ENCODE measurements at regions not wholly inside any gene's neighbourhood (a gene's known extent, or its start where the extent isn't known, plus 50 kb on each side); places are given as distances from the start of the nearest gene placed in this dataset.
A peak's percentile ranks its signal among the peaks of the same experiment; 100 is the strongest.
"Not testable (repeated sequence)": the region's sequence is repeated elsewhere in the genome, so short reads cannot be mapped to it uniquely, and the experiment has no call there.

DNA sequence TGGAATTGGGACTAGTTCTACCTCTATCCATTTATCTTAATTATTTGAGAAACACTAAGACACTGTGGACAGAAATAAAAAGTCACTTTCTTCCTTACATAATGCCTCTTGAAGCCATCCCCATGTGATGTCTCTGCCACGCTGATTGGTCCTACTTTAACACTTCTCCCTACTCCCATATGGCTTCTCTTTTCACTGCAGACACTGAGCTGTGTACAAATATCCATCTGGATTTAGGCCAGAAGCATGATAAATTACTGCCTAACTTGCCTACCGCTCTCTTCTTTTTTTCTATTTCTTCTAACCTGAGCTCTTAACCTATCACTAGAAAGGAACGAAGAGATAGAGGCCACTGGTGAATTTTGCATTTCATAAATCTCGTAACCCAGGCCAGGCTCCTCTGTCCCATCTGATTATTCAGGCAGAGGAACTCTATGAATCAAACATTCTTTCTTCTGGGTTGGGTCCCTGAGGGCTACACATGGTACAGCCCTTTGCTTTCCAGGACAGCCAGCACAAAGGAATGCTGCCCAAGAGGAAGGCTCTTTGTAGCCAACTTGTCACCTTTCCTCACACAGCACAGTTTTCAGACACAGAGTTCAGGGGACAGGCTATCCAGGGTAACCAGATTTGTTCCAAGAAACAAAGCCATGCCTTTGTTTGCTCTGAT is 878.5 kb upstream of the LRRC4C start:
- no peak for DNase-seq

DNA sequence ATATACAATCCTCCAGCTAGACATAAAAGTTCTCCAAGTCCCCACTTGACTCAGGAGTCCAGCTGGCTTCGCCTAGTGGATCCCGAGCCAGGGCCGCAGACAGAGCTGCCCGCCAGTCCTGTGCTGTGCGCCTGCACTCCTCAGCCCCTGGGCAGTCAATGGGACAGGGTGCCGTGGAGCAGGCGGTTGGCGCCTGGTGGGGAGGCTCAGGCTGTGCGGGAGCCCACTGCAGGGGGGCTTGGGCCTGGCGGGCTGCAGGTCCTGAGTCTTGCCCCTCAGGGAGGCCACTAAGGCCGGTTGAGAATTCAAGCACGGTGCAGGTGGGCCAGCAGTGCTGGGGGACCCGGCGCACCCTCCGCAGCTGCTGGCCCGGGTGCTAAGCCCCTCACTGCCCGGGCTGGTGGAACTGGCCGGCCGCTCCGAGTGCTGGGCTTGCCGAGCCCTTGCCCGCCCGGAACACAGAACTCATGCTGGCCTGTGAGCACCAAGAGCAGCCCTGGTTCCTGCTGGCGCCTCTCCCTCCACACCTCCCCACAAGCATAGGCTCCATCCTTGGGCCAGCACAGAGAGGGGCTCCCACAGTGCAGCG is 884.8 kb upstream of the LRRC4C start:
- DNase-seq, result no peak

DNA sequence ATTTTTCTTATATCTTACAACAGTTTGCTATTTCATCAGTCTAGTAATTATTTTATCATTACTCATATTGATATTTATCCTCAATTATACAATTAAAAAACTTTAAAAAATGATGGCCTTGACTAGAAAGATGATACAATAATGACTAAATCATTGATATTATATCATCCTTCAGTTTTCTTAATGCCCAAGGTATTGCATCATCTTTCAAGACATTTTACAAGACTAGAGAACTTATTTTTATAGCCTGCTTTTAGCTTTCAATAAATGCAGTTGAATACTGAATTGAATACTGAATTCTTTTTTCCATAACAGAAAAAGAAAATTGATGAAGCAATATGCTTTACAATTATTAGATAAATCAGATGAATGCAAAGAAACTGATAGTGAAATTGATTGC is 886.5 kb upstream of the LRRC4C start:
- no peak for DNase-seq

DNA sequence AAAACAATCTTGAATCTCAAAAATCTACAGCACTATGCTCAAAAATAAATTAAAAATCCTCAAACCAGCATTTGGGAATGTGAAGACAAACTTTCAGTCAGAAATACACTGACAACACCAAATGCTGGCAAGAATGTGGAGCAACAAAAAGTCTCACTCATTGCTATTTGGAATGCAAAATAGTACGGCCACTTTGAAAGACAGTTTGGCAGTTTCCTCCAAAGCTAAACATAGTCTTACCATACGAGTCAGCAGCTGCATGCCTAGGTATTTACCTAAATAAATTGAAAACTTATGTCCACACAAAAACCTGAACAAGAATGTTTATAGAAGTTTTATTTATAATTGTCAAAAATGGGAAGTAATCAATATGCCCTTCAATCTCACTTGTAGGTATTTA is 904.2 kb upstream of the LRRC4C start:
- DNase-seq, result no peak

DNA sequence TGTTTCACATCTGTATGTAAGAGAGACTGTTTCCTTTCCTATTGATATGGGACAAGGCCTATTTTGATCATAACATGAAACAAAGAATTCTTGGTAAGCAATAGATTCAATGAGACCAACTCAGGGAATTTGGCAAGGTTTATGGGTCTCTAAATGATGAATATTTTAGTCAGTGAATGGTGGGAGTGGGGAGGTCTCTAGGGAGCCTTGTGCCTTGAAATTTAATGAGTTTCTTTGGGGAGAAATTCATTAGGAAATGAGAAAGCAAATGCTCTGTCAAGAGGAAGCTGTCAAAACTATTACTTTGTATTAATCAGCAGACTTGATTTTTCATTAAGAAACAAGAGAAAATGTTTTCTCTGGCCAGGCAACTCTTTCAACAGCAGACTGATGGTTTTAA is 921.7 kb upstream of the API5 start:
- no peak for DNase-seq

DNA sequence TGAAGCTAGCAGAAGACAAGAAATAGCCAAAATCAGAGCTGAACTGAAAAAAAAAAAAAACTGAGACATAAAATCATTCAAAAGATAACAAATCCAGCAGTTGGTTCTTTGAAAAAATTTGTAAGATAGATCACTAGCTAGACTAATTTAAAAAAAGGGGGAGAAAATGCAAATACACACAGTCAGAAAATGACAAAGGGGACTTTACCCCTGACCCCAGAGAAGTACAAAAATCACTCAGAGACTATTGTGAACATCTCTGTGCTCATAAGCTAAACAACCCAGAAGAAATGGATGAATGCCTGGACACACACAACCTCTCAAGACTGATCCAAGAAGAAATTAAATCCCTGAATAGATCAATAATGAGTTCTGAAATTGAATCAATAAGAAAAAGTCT is 914.3 kb upstream of the API5 start:
- DNase-seq, result no peak

DNA sequence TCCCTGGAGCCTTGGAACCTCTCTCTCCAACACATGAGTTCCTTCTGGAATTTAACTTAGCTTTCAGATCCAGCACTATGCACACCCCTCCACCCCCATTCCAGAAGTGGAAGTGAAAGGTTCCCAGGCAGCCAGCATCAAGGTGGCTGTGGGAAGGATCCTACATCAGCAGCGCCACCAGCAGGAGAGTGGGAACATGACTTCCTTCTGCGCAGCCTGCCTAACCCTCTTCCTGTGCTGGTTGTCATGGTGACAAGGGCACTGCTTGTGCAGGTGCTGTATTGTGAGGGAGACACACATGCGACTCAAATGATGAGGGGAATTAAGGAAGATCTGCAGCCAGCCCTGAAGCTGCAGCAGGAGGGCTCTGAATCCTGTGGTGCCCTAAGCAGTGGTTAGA is 904.5 kb upstream of the API5 start:
- no peak for DNase-seq

DNA sequence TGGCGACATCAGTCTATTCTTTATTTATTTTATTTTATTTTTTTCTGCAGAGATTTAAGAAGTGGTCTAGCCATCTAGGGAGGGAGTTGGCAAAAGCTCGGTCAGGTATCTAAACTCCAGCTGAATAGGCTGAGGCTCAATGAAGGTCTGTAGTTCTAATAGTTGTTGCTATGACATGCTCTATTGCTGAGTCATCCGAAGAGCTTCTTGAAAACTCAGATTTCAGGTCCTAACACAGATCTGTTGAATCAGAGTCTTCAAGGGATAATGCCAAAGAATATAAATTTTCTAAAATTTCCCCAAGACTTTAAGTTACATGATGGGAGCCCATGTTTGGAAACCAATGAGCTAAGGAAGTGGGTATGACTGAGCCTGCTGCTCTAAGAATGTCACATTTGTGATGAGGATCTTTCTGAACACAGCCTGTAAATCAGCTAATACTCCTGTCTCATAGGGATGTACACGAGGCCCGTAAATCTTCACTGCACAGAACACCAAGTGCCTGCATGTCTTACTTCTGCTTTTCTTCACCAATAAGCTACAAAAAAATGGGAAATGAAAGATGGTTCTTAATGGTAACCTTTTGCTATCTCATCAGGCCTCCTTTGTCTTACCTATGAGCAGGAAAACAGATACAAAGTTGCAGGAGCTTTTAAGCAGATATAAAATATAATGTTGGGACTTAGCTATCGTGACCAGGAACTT is 901.4 kb upstream of the API5 start:
- no peak for DNase-seq

DNA sequence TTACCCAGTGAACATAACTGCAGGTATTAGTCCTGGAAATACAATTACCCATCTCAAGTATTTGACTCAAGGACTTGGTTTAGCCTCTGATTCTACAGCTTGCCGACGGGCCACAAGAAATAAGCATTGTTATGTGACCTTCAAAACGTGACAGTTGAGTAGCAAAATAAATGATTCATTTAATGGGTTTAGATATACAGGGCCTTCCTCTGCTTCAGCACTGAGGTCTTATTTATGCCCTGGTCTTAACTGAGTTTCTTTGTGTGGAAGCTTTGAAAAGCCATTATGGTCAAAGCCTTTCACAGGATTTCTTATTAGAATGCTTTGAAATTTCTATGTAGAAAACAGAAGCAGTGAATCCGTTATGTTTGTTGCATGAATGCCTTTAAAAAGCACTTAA is 899.2 kb upstream of the API5 start:
- DNase-seq, result no peak

DNA sequence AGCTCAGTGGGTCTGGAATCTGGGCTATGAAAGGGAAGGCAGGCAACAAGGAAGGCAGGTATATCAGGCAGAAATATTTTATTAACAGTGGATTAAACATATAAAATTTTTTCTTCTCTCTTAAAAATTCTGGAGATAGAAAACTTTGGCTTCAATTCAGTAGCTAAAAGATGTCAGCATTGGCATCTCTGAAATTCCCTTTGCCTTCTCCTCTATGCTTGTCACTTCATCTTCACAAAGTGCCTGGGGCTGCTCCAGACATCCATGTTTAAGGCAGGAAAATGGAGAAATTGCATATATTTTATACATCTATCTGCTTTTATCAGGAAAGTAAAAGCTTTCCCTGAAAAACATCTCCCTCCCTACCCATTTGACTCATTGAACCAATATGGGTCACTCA is 894.1 kb upstream of the API5 start:
- DNase-seq, result no peak

DNA sequence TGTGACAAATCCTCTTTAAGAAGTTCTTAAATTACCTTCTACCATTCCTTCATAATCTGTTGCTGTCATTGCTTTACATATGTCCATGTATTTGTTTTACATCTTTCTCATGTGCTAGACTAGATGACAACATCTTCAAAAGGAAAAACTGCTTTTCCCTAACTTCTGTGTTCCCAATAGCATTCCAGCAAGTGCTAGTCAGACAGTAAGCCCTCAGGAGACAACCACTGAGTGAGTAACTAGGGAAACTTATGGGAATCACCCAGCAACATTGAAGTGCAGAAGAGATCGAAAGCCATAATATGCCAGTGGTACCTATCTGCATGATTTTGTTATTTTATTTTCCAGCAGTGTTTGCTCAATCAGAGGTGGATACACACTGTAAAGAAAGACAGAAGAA is 889.7 kb upstream of the API5 start:
- no peak for DNase-seq

DNA sequence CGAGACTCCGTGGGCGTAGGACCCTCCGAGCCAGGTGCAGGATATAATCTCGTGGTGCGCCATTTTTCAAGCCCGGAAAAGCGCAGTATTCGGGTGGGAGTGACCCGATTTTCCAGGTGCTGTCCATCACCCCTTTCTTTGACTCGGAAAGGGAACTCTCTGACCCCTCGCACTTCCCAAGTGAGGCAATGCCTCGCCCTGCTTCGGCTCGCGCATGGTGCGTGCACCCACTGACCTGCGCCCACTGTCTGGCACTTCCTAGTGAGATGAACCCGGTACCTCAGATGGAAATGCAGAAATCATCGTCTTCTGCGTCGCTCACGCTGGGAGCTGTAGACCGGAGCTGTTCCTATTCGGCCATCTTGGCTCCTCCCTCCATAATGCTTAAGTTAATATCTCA is 876.9 kb upstream of the API5 start:
- DNase-seq, result not testable (repeated sequence)

DNA sequence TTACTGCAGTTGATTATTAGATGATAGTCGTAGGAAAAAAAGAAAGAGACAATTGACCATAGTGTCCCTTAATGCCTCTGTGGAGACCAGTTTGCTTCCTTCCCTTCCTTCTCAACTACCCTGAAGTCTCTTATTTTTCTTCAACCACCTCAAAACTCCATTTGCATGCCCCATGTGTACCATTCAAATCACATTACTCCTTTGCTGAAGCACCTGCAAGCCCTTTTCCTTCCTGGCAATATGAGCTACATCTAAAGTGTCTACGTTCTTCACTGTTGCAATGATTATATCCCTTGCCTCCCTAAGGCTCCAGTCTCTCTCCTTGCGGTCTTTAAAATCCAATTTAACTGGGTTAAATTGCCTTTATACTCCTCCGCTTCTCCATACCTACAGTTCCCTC is 867.4 kb upstream of the API5 start:
- no peak for DNase-seq

DNA sequence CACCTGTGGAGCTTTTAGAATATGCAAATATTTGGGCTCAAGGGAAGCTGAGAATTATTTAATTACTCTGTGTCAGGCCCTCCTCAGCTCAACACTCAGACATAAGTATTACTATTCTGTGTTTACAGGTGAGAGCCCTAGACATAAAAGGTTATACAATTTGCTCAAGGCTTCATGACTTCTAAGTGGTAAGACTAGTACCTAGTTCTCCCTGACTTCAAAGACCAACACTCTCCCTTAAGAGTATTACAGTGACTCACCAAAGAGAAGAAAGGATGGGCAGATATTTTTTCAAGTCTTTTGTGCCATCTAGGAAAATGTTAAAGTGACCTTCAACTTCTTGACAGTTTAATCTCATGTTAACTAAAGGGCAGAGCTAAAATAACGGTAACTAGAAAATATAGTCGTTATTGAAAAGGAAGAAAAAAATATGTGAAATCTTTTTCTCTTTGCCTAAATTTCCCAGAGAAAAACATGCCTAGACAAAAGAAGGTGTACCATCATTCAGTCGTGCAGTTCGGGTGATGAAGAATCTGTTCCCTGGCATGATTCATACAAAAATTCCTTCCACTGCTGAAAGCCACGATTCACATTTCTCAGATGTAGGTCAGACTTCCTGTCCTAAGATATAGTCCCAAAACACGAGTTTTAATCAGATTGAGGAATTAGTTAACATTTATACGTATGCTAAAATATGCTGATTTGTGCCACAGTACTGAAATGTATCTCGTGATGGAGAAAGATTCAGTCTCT is 849.1 kb upstream of the API5 start:
- DNase-seq, result no peak

DNA sequence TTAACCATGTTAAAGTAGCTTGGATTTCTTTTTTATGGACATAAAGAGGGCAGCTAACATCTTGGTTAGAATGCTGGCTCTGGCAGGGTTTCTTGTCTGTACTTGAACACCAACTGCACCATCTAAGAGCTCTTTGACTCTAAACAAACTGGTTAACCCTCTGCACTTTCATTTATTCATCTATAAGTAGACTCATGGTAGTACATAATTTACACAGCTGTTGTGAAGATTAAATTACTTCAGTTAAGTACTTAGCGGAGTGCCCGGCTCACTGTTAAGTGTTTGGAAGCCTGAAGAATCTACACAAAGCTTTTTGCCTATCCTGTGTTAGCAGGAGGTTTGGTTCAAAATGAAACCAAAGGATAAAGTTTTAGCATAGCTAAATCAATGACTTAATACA is 846.2 kb upstream of the API5 start:
- DNase-seq, result peak; percentile 70

DNA sequence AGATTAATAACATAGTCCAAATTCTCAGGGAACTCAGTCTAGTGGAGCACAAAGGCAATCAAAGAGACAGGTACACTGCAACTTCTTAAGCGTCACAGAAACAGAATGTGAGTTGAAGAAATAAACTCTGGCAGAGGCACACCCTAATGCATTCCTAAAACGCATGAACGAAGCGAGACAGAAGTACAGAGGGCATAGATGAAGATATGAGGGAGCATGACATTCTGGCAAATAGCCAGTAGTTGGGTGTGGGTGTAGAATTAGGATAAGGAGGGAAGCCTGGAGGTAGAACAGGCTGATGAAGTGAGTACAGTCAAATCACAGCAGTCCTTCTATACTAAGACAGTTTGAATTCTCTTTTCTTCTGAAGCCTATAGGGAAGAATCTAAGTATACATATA is 838.7 kb upstream of the API5 start:
- DNase-seq, result no peak

DNA sequence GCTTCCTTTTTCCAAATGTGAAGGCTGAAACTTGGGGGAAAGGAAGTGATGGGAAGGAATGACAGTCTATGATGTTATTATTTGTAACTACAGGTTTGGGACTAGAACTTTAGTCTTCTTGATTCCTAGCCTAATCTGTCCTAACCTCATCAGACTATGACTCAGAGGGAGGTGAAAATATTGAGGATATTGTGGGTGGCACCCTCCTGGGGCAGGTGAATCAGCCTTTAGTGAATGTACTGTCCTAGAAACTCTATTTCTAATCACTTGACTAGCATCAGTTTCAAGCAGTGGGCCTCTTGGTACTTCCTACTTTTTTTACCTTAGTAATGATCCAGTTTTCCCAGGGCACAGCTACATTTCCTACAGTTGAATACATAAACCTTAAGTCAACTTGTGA is 829.0 kb upstream of the API5 start:
- no peak for DNase-seq

DNA sequence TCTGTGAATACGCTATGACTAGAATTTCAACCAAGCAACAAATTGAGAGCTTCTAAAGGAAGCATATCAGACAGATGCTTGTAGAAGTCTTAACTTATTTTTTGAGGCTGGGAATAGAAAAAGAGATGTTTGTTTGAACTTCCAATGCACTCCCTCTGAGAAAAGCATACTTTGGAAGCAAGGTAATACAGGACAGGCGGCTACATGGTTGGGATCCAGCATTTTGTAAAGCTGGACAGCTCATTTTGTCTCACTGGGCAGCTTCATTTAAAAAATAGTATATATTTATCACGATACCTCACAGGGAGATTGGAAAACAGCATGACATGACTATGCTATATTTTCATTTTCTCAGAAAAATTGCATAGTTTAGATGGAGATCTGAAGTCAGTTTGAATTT is 821.3 kb upstream of the API5 start:
- DNase-seq, result no peak

DNA sequence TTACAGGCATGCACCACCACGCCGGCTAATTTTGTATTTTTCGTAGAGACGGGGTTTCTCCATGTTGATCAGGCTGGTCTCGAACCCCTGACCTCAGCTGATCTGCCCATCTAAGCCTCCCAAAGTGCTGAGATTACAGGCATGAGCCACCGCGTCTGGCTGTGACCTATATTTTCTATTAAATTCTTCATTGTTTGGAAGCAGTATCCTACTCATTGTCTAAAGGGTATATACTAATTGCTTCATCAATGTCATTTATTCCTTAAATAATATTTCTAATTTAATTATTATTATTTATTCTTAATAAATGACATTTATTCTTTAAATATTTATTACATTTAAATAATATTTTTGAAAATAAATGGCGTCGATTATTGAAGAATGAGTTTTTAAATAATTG is 817.3 kb upstream of the API5 start:
- no peak for DNase-seq

DNA sequence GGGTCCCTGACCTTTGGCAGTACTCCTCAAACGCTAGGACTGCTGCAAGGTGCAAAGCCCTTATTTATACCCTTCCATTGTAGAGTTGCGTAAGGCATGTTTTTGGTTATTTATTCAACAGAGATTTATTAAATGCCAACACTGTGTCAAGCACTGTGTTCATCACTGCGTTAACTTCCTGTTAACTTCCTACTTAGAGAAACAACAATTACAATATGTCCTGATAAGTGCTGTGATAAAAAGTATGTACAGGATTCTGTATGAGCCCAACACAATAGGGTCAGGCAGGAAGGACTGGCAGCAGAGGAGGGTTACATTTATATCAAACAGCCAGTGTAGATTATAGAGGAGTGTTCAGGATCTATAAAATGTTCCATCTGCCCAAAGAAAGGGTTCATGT is 812.8 kb upstream of the API5 start:
- DNase-seq, result no peak

DNA sequence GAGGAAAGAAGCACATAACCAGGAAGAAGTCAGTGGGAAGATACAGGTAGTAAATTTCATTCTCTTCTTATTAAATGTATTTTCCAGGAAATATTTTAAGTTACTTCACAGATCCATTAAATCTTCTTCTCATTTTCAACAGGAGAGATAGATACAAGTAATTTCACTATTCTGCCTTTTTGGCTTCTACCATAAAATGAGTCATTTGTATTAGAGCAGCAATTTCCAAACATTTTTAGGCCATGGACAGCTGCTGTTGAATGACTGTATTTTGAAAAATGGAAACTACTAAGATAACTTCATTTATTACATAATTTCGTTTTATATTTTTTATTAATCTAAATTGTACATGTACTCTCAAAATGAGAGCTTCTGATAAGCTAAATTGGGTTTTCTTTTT is 809.6 kb upstream of the API5 start:
- no peak for DNase-seq

DNA sequence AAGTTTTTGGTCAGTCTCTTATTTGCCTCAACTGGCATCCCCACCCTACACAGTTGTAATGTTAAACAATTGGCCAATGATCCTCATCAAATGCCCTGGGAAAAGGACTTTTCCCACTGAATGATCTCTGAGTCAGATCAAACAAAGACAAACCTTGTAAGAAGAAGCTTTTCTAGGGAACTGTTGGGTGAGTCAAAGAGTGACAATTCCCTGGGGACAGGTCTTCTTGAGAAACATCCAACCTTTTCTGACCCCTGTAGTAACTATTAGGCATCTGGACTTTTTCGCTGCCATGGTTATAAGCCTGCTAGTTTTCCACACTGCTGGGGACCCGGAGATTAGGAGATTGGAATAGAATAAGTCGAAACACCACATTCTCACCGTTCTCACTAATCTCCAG is 789.8 kb upstream of the API5 start:
- DNase-seq, result no peak

DNA sequence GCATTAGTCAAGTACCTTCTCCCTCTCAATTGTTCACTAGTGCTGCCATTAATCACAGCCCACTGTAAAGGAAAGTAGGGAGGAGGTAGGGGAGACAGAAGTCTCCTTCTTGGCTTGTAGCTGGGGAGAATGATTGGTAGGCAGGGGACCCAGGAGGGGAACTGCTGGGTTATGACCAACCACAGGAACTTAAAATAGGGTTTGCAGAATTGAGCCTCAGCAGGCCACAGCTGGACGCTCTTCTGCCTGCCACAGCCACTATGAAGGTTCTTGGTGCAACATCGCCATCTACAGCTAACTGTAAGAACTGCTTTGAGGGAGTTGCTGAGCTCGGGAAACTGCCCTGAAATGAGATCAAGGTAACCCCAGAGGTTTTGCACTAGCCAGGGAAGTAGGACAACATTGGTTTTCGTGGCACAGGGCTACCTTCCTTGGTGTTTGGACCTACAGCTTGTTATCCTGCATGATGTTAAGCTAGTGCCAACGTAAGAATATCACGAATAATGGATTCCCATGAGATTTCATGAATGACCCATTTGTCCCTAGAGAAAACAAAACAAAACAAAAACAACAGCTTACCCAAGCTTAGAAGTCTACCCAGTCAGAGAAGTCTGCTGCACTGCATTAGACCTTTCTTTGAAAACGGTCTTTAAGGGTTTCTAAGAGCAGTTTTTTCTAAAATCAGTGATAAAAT is 787.1 kb upstream of the API5 start:
- peak; percentile 56 for DNase-seq
